ENCODE measurements at regions not wholly inside any gene's neighbourhood (a gene's known extent, or its start where the extent isn't known, plus 50 kb on each side); places are given as distances from the start of the nearest gene placed in this dataset.

- no peak overlapping the region for H3K4me3 ChIP-seq (ENCODE audit: control insufficient read depth, low read depth, low read length)
- DNase-seq (ENCODE audit: low read depth): peak; percentile 79
- TF ChIP-seq, protein P1, sequence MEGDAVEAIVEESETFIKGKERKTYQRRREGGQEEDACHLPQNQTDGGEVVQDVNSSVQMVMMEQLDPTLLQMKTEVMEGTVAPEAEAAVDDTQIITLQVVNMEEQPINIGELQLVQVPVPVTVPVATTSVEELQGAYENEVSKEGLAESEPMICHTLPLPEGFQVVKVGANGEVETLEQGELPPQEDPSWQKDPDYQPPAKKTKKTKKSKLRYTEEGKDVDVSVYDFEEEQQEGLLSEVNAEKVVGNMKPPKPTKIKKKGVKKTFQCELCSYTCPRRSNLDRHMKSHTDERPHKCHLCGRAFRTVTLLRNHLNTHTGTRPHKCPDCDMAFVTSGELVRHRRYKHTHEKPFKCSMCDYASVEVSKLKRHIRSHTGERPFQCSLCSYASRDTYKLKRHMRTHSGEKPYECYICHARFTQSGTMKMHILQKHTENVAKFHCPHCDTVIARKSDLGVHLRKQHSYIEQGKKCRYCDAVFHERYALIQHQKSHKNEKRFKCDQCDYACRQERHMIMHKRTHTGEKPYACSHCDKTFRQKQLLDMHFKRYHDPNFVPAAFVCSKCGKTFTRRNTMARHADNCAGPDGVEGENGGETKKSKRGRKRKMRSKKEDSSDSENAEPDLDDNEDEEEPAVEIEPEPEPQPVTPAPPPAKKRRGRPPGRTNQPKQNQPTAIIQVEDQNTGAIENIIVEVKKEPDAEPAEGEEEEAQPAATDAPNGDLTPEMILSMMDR (conservative IDR thresholded peaks at IDR 0.05; ENCODE audit: control insufficient read depth, insufficient read depth, low read depth, low read length): no peak
Measured at GRCh38 chr4:170139764-170140163, 50.0 kb upstream of the AADAT start.
